ENCODE measurements at regions not wholly inside any gene's neighbourhood (a gene's known extent, or its start where the extent isn't known, plus 50 kb on each side); places are given as distances from the start of the nearest gene placed in this dataset.

- no peaks in the 10 kb centered on the region for H4K20me1 ChIP-seq (ENCODE audit: insufficient read depth, low read length)
- H3K27me3 ChIP-seq (ENCODE audit: insufficient read depth, low read length), result no peaks in the 10 kb centered on the region
- no peaks in the 10 kb centered on the region for H3K79me2 ChIP-seq (ENCODE audit: insufficient read depth, low read length)
- H2AFZ ChIP-seq (ENCODE audit: low read length), result no peak overlapping the region
- peaks cover 21% of the 10 kb centered on the region for H3K4me1 ChIP-seq (ENCODE audit: insufficient read depth, low read length)
- no peaks in the 10 kb centered on the region for H3K36me3 ChIP-seq (ENCODE audit: insufficient read depth, low read length)
- H3K27ac ChIP-seq (ENCODE audit: low read depth, low read length), result no peak overlapping the region
- no peaks in the 10 kb centered on the region for H3K9me3 ChIP-seq (ENCODE audit: low read depth, low read length)
- no peak overlapping the region for H3K4me2 ChIP-seq (ENCODE audit: insufficient read depth, low read length)
- no peak overlapping the region for H3K4me3 ChIP-seq (ENCODE audit: insufficient read depth, low read length)
- no peak for DNase-seq (ENCODE audit: insufficient read length, low spot score, missing footprints)
- no peak for TF ChIP-seq CTCF (IDR thresholded peaks at IDR 0.05; ENCODE audit: extremely low read depth, low read depth, low read length)
Measured at GRCh38 chr6:43847741-43848630, 78.0 kb downstream of the VEGFA start.

GRCh38 chr6:43846556-43846955 lies 76.5 kb downstream of the VEGFA start:
- peaks cover 28% of the 10 kb centered on the region for H3K4me1 ChIP-seq (ENCODE audit: insufficient read depth, low read length)
- no peak for DNase-seq (ENCODE audit: insufficient read length, low spot score, missing footprints)

GRCh38 chr6:43845646-43846045 lies 75.6 kb downstream of the VEGFA start:
- peaks cover 22% of the 10 kb centered on the region for H3K4me1 ChIP-seq (ENCODE audit: insufficient read depth, low read length)
- no peak overlapping the region for H3K27ac ChIP-seq (ENCODE audit: low read depth, low read length)
- H3K36me3 ChIP-seq (ENCODE audit: insufficient read depth, low read length), result no peaks in the 10 kb centered on the region
- DNase-seq (ENCODE audit: insufficient read length, low spot score, missing footprints), result no peak
- no peak overlapping the region for H2AFZ ChIP-seq (ENCODE audit: low read length)
- H3K4me3 ChIP-seq (ENCODE audit: insufficient read depth, low read length), result no peak overlapping the region
- H3K27me3 ChIP-seq (ENCODE audit: insufficient read depth, low read length), result no peaks in the 10 kb centered on the region
- no peaks in the 10 kb centered on the region for H3K79me2 ChIP-seq (ENCODE audit: insufficient read depth, low read length)
- no peak overlapping the region for H3K4me2 ChIP-seq (ENCODE audit: insufficient read depth, low read length)
- TF ChIP-seq CTCF (IDR thresholded peaks at IDR 0.05; ENCODE audit: extremely low read depth, low read depth, low read length), result no peak
- no peaks in the 10 kb centered on the region for H3K9me3 ChIP-seq (ENCODE audit: low read depth, low read length)
- H4K20me1 ChIP-seq (ENCODE audit: insufficient read depth, low read length), result no peaks in the 10 kb centered on the region

More at GRCh38 chr6:43846556-43846955, 76.5 kb downstream of the VEGFA start:
- no peak overlapping the region for H3K4me2 ChIP-seq (ENCODE audit: insufficient read depth, low read length)
- no peak overlapping the region for H3K27ac ChIP-seq (ENCODE audit: low read depth, low read length)
- H3K4me3 ChIP-seq (ENCODE audit: insufficient read depth, low read length), result no peak overlapping the region
- no peak overlapping the region for H2AFZ ChIP-seq (ENCODE audit: low read length)
- no peaks in the 10 kb centered on the region for H3K79me2 ChIP-seq (ENCODE audit: insufficient read depth, low read length)
- no peak for TF ChIP-seq CTCF (IDR thresholded peaks at IDR 0.05; ENCODE audit: extremely low read depth, low read depth, low read length)
- H3K36me3 ChIP-seq (ENCODE audit: insufficient read depth, low read length), result no peaks in the 10 kb centered on the region
- H3K9me3 ChIP-seq (ENCODE audit: low read depth, low read length), result no peaks in the 10 kb centered on the region
- H3K27me3 ChIP-seq (ENCODE audit: insufficient read depth, low read length), result no peaks in the 10 kb centered on the region
- H4K20me1 ChIP-seq (ENCODE audit: insufficient read depth, low read length), result no peaks in the 10 kb centered on the region

GRCh38 chr6:43843669-43844171 lies 73.7 kb downstream of the VEGFA start:
- Histone ChIP-seq H3K9me3 (ENCODE audit: low read depth, low read length) (no peaks in the 10 kb centered on the region), H3K27ac (ENCODE audit: low read depth, low read length) (no peak overlapping the region), H3K4me3 (ENCODE audit: insufficient read depth, low read length) (no peak overlapping the region), H4K20me1 (ENCODE audit: insufficient read depth, low read length) (no peaks in the 10 kb centered on the region), H3K4me2 (ENCODE audit: insufficient read depth, low read length) (no peak overlapping the region), H3K27me3 (ENCODE audit: insufficient read depth, low read length) (no peaks in the 10 kb centered on the region), H2AFZ (ENCODE audit: low read length) (no peak overlapping the region), H3K79me2 (ENCODE audit: insufficient read depth, low read length) (no peaks in the 10 kb centered on the region), H3K4me1 (ENCODE audit: insufficient read depth, low read length) (peaks cover 28% of the 10 kb centered on the region), H3K36me3 (ENCODE audit: insufficient read depth, low read length) (no peaks in the 10 kb centered on the region)
- TF ChIP-seq CTCF (IDR thresholded peaks at IDR 0.05; ENCODE audit: extremely low read depth, low read depth, low read length), result no peak
- DNase-seq (ENCODE audit: insufficient read length, low spot score, missing footprints), result no peak

Data from osteoblast (primary cell).